Nephron (organoid): ENCODE measurements at regions not wholly inside any gene's neighbourhood (a gene's known extent, or its start where the extent isn't known, plus 50 kb on each side); places are given as distances from the start of the nearest gene placed in this dataset.

Experiments used
- H3K27ac Mint-ChIP-seq, 3 experiments: 2 replicates each; pipeline ENCODE4 v1.8.0; 2020; ENCODE audit warnings: mixed read lengths in 3 of 3, mild to moderate bottlenecking in 2 of 3, moderate library complexity in 1 of 3
- H3K27me3 Mint-ChIP-seq: 2 replicates; pipeline ENCODE4 v1.8.0; 2021; ENCODE audit warnings: low read depth, mild to moderate bottlenecking, moderate library complexity, mixed read lengths
- H3K36me3 Mint-ChIP-seq: 2 replicates; pipeline ENCODE4 v1.8.0; 2020; ENCODE audit warnings: low read depth, mixed read lengths
- H3K4me1 Mint-ChIP-seq: 2 replicates; pipeline ENCODE4 v1.8.0; 2020; ENCODE audit warnings: mixed read lengths
- H3K4me3 Mint-ChIP-seq, 3 experiments: 2 replicates each; pipeline ENCODE4 v1.8.0; 2020; ENCODE audit warnings: mild to moderate bottlenecking in 3 of 3, mixed read lengths in 3 of 3, moderate library complexity in 2 of 3
- H3K9me3 Mint-ChIP-seq: 2 replicates; pipeline ENCODE4 v1.8.0; 2020; ENCODE audit warnings: mixed read lengths
- TF ChIP-seq, protein P1 (sequence below), 3 experiments: fragments of 200-600 bp; sonication (generic); IDR thresholded peaks; one replicate each; pipeline ENCODE4 v1.5.0; 2021; ENCODE audit warnings: antibody characterized with exemption in 3 of 3; ENCODE audit not compliant: unreplicated experiment in 3 of 3

DNA sequence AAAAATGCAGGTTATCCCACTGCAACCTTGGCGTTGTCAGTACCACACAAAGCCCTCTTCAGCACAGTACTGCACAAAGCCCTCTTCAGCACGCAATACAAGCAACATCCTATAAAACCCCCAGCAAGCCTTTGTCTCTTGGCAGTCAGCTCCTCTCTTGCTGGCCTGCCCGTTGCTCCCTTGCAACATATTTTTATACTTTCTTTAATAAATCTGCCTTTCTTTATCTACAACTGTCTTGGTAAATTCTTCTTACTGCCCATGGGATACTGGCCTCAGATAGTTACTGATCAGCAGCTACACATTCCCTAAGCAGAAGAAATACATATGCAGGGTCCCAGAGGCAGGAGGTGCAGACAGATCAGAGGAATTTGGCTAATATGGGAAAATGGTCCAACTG is 70.5 kb upstream of the MAP3K4 start:
- H3K4me3 Mint-ChIP-seq, result no peak overlapping the region
- H3K27ac Mint-ChIP-seq, result no peak overlapping the region
- H3K27me3 Mint-ChIP-seq, result peaks cover 3% of the 10 kb centered on the region
- H3K4me1 Mint-ChIP-seq, result no peaks in the 10 kb centered on the region
- TF ChIP-seq, protein P1, sequence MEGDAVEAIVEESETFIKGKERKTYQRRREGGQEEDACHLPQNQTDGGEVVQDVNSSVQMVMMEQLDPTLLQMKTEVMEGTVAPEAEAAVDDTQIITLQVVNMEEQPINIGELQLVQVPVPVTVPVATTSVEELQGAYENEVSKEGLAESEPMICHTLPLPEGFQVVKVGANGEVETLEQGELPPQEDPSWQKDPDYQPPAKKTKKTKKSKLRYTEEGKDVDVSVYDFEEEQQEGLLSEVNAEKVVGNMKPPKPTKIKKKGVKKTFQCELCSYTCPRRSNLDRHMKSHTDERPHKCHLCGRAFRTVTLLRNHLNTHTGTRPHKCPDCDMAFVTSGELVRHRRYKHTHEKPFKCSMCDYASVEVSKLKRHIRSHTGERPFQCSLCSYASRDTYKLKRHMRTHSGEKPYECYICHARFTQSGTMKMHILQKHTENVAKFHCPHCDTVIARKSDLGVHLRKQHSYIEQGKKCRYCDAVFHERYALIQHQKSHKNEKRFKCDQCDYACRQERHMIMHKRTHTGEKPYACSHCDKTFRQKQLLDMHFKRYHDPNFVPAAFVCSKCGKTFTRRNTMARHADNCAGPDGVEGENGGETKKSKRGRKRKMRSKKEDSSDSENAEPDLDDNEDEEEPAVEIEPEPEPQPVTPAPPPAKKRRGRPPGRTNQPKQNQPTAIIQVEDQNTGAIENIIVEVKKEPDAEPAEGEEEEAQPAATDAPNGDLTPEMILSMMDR (IDR thresholded peaks at IDR 0.05; ENCODE audit: unreplicated experiment in 3 of 3), result no peak
- peaks cover 20% of the 10 kb centered on the region for H3K9me3 Mint-ChIP-seq
- H3K36me3 Mint-ChIP-seq, result no peaks in the 10 kb centered on the region

DNA sequence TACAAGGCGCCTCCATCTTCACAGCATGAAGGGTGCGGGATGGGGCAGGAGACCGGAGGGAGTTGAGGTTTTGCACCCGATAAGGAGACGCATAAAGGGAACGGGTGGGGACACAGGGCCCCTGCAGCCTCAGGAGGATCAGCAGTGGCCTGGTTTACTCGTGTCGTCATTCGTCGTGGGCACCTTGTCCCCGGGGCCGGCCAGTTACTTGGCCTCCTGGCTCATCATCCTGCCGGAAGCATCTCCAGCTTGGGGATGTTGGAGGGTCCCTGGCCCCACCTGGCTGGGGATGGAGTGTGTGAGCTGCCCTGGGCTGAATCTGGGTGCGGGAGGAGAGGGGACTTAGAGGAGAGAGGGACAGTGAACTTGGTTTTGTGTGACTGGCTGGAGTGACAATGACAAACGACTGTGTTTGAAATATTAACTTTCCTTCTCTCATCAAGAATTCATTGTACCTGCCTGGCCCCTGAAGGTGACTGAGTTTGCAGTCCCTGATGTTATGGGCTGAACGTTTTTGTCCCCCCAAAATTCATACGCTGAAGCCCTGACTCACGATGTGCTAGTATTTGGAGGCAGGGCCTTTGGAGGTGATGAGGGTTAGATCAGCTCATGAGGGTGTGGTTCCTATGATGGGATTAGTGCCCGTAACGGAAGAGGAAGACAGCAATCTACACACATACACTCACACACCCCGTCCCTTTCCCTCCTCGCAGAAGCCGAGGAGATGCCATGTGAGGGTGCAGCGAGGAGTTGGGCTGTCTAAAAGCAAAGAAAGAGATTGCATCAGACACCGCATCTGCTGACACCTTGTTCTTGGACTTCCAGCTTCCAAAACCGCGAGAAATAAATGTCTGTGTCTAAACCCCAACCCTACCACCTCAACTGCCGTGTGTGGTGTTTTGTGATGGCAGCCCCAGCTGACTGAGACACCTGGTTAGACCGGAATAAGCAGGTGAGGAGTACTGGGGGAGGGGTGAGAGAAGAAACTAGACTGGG is 65.0 kb upstream of the MAP3K4 start:
- H3K9me3 Mint-ChIP-seq, result peaks cover 6% of the 10 kb centered on the region
- H3K4me3 Mint-ChIP-seq, result no peak overlapping the region
- H3K27me3 Mint-ChIP-seq, result peaks cover 15% of the 10 kb centered on the region
- no peaks in the 10 kb centered on the region for H3K36me3 Mint-ChIP-seq
- peaks cover 5% of the 10 kb centered on the region for H3K4me1 Mint-ChIP-seq
- TF ChIP-seq, protein P1 (IDR thresholded peaks at IDR 0.05; ENCODE audit: unreplicated experiment in 3 of 3), result no peak
- no peak overlapping the region for H3K27ac Mint-ChIP-seq

DNA sequence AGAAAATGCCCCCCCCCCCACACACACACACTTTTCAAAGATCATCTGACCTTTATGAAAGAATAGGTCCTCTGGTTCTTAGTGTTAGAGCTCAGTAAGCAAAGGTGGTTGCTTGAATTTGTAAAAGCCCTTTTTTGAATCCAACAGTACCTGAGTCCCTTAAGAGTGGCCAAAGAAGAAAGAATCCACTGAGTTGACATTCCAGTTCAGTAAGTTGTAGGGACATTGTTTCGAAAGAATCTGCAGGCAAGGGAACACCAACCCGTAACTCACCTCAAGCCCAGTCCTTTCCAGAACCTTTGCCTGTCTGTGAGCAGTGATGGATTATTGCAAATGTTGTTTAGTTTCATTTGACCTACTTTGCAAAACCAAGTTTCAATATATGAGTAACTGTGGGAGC is 64.2 kb upstream of the MAP3K4 start:
- H3K4me1 Mint-ChIP-seq, result peaks cover 5% of the 10 kb centered on the region
- H3K4me3 Mint-ChIP-seq, result no peak overlapping the region
- H3K36me3 Mint-ChIP-seq, result no peaks in the 10 kb centered on the region
- peaks cover 15% of the 10 kb centered on the region for H3K27me3 Mint-ChIP-seq
- H3K9me3 Mint-ChIP-seq, result peaks cover 4% of the 10 kb centered on the region
- H3K27ac Mint-ChIP-seq, result no peak overlapping the region
- TF ChIP-seq, protein P1 (IDR thresholded peaks at IDR 0.05; ENCODE audit: unreplicated experiment in 3 of 3), result no peak

DNA sequence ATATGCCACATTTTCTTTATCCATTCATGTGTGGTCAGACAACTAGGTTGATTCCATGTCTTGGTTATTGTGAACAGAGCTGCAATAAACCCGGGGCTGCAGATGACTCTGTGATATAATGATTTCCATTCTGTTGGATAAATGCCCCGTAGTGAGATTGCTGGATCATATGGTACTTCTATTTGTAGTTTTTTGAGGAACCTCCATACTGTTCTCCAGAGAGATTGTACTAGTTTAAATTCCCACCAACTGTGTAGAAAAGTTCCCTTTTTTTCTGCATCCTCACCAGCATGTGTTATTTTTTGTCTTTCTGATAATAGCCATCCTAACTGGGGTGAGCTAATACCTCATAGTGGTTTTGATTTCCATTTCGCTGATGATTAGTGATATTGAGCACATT is 62.2 kb upstream of the MAP3K4 start:
- TF ChIP-seq, protein P1 (IDR thresholded peaks at IDR 0.05; ENCODE audit: unreplicated experiment in 3 of 3), result no peak
- H3K27ac Mint-ChIP-seq, result no peak overlapping the region

DNA sequence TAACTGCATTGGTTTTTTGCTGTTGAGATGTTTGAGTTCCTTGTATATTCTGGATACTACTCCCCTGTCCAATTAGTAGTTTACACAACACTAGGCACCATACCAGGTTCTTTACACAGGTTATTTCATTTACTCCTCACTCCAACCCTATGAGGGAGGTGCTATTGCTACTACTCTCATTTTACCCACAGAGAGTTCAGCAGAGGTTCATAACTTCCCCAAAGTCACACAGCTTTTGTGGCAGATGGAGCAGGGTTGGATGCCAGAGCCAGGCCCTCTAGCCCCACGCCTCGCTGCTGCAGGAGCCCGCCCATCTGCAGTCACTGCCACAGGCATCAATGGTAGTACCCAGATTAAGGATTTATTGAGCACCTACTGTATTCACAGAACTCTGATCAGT is 61.7 kb upstream of the MAP3K4 start:
- peaks cover 2% of the 10 kb centered on the region for H3K9me3 Mint-ChIP-seq
- TF ChIP-seq, protein P1 (IDR thresholded peaks at IDR 0.05; ENCODE audit: unreplicated experiment in 3 of 3), result no peak
- peaks cover 20% of the 10 kb centered on the region for H3K27me3 Mint-ChIP-seq
- H3K4me1 Mint-ChIP-seq, result peaks cover 5% of the 10 kb centered on the region
- no peak overlapping the region for H3K4me3 Mint-ChIP-seq
- no peaks in the 10 kb centered on the region for H3K36me3 Mint-ChIP-seq
- H3K27ac Mint-ChIP-seq, result no peak overlapping the region

More for the DNA sequence above, 62.2 kb upstream of the MAP3K4 start:
- H3K4me1 Mint-ChIP-seq, result peaks cover 5% of the 10 kb centered on the region
- no peak overlapping the region for H3K4me3 Mint-ChIP-seq
- peaks cover 20% of the 10 kb centered on the region for H3K27me3 Mint-ChIP-seq
- peaks cover 2% of the 10 kb centered on the region for H3K9me3 Mint-ChIP-seq
- no peaks in the 10 kb centered on the region for H3K36me3 Mint-ChIP-seq
